ENCODE measurements at regions not wholly inside any gene's neighbourhood (a gene's known extent, or its start where the extent isn't known, plus 50 kb on each side); places are given as distances from the start of the nearest gene placed in this dataset.

GRCh38 chr4:1542516-1543320 lies 136.5 kb upstream of the NKX1-1 start:
- no peak for TF ChIP-seq CTCF (conservative IDR thresholded peaks at IDR 0.05)
- no peak overlapping the region for H3K4me3 Mint-ChIP-seq
- no peak for DNase-seq (ENCODE audit: low read depth, low spot score)
- H3K9me3 Mint-ChIP-seq = no peaks in the 10 kb centered on the region
- H3K27ac Mint-ChIP-seq (ENCODE audit: unreplicated experiment) = no peak overlapping the region
- peaks cover 6% of the 10 kb centered on the region for H3K27me3 Mint-ChIP-seq (ENCODE audit: low read depth)
- no peaks in the 10 kb centered on the region for H3K36me3 Mint-ChIP-seq (ENCODE audit: low read depth)
- H3K4me1 Mint-ChIP-seq = no peaks in the 10 kb centered on the region

- no peaks in the 10 kb centered on the region for H3K9me3 Mint-ChIP-seq
- no peaks in the 10 kb centered on the region for H3K36me3 Mint-ChIP-seq (ENCODE audit: low read depth)
- TF ChIP-seq CTCF (conservative IDR thresholded peaks at IDR 0.05) = no peak
- H3K4me1 Mint-ChIP-seq = no peaks in the 10 kb centered on the region
- H3K27ac Mint-ChIP-seq (ENCODE audit: unreplicated experiment) = no peak overlapping the region
- no peak overlapping the region for H3K4me3 Mint-ChIP-seq
- H3K27me3 Mint-ChIP-seq (ENCODE audit: low read depth) = peaks cover under 1% of the 10 kb centered on the region
- DNase-seq (ENCODE audit: low read depth, low spot score) = no peak
Measured at GRCh38 chr4:1542226-1542490, 135.9 kb upstream of the NKX1-1 start.

GRCh38 chr4:1541449-1542225 lies 135.4 kb upstream of the NKX1-1 start:
- Mint-ChIP-seq H3K4me1 (no peaks in the 10 kb centered on the region), H3K4me3 (no peak overlapping the region), H3K9me3 (no peaks in the 10 kb centered on the region), H3K36me3 (ENCODE audit: low read depth) (no peaks in the 10 kb centered on the region), H3K27ac (ENCODE audit: unreplicated experiment) (no peak overlapping the region), H3K27me3 (ENCODE audit: low read depth) (no peaks in the 10 kb centered on the region)
- TF ChIP-seq CTCF (conservative IDR thresholded peaks at IDR 0.05) = no peak
- no peak for DNase-seq (ENCODE audit: low read depth, low spot score)

GRCh38 chr4:1540601-1541375 lies 134.5 kb upstream of the NKX1-1 start:
- H3K4me3 Mint-ChIP-seq = no peak overlapping the region
- no peak overlapping the region for H3K27ac Mint-ChIP-seq (ENCODE audit: unreplicated experiment)
- no peaks in the 10 kb centered on the region for H3K36me3 Mint-ChIP-seq (ENCODE audit: low read depth)
- no peak for TF ChIP-seq CTCF (conservative IDR thresholded peaks at IDR 0.05)
- DNase-seq (ENCODE audit: low read depth, low spot score) = no peak
- no peaks in the 10 kb centered on the region for H3K9me3 Mint-ChIP-seq
- no peaks in the 10 kb centered on the region for H3K4me1 Mint-ChIP-seq
- H3K27me3 Mint-ChIP-seq (ENCODE audit: low read depth) = no peaks in the 10 kb centered on the region

- Mint-ChIP-seq H3K4me1 (no peaks in the 10 kb centered on the region), H3K27me3 (ENCODE audit: low read depth) (no peaks in the 10 kb centered on the region), H3K27ac (ENCODE audit: unreplicated experiment) (no peak overlapping the region), H3K9me3 (no peaks in the 10 kb centered on the region), H3K4me3 (no peak overlapping the region), H3K36me3 (ENCODE audit: low read depth) (no peaks in the 10 kb centered on the region)
- TF ChIP-seq CTCF (conservative IDR thresholded peaks at IDR 0.05) = no peak
- no peak for DNase-seq (ENCODE audit: low read depth, low spot score)
Measured at GRCh38 chr4:1539859-1540600, 133.8 kb upstream of the NKX1-1 start.

Data from neural crest cell (in vitro differentiated cells).